WTC11 (cell line): ENCODE measurements at regions not wholly inside any gene's neighbourhood (a gene's known extent, or its start where the extent isn't known, plus 50 kb on each side); places are given as distances from the start of the nearest gene placed in this dataset.

Source experiments
- ATAC-seq: fragments of 200-7000 bp; cut with Tn5 transposase; 2 replicates; pipeline ENCODE4 v1.10.0; 2021; ENCODE audit warnings: mild to moderate bottlenecking, moderate library complexity
- CTCF ChIA-PET: fragments of 300-600 bp; sonication (Branson Sonifier 250); formaldehyde crosslinking; loops from one replicate; lab custom pipeline; 2021; ENCODE audit warnings: antibody characterized with exemption; lab: Charles Lee
- POLR2A ChIA-PET: fragments of 350-600 bp; sonication (Branson Sonifier 250); formaldehyde crosslinking; loops from one replicate; lab custom pipeline; 2021; ENCODE audit warnings: antibody characterized with exemption; lab: Charles Lee
- DNase-seq: peaks from one replicate; pipeline ENCODE4 v3.0.0; 2021; ENCODE audit warnings: low spot score
- H3K27ac Mint-ChIP-seq: 2 replicates; pipeline ENCODE4 v1.8.0; 2021; ENCODE audit warnings: mixed read lengths
- H3K27me3 Mint-ChIP-seq: 2 replicates; pipeline ENCODE4 v1.8.0; 2021; ENCODE audit warnings: low read depth, mild to moderate bottlenecking, moderate library complexity, mixed read lengths
- H3K36me3 Mint-ChIP-seq: 2 replicates; pipeline ENCODE4 v1.8.0; 2021; ENCODE audit warnings: mixed read lengths
- H3K4me1 Mint-ChIP-seq: 2 replicates; pipeline ENCODE4 v1.8.0; 2022; ENCODE audit warnings: mixed read lengths
- H3K4me3 Mint-ChIP-seq: 2 replicates; pipeline ENCODE4 v1.8.0; 2021; ENCODE audit warnings: mild to moderate bottlenecking, moderate library complexity, mixed read lengths
- H3K9me3 Mint-ChIP-seq: 2 replicates; pipeline ENCODE4 v1.8.0; 2021; ENCODE audit warnings: mixed read lengths
- ARID4B ChIP-seq: sonication (generic); formaldehyde crosslinking; IDR thresholded peaks from 2 replicates; pipeline ENCODE4 v1.8.0; 2023; ENCODE audit warnings: missing genetic modification reagents, mild to moderate bottlenecking, borderline replicate concordance
- CBFB ChIP-seq: sonication (generic); formaldehyde crosslinking; IDR thresholded peaks from 2 replicates; pipeline ENCODE4 v1.8.1; 2022; ENCODE audit warnings: mild to moderate bottlenecking, low read depth, missing genetic modification reagents
- FOXJ3 ChIP-seq: sonication (generic); formaldehyde crosslinking; IDR thresholded peaks from 2 replicates; pipeline ENCODE4 v1.9.0; 2021; ENCODE audit warnings: missing genetic modification reagents, mild to moderate bottlenecking, borderline replicate concordance
- FOXK1 ChIP-seq: sonication (generic); formaldehyde crosslinking; IDR thresholded peaks from 2 replicates; pipeline ENCODE4 v1.8.0; 2022; ENCODE audit warnings: mild to moderate bottlenecking, moderate library complexity, missing genetic modification reagents
- GABPB1 ChIP-seq: sonication (generic); formaldehyde crosslinking; IDR thresholded peaks from 2 replicates; pipeline ENCODE4 v1.8.1; 2023; ENCODE audit warnings: mild to moderate bottlenecking, missing genetic modification reagents
- MYBL2 ChIP-seq: sonication (generic); formaldehyde crosslinking; IDR thresholded peaks from 2 replicates; pipeline ENCODE4 v1.8.1; 2023; ENCODE audit warnings: mild to moderate bottlenecking, moderate library complexity, missing genetic modification reagents
- NR3C1 ChIP-seq: sonication (generic); formaldehyde crosslinking; conservative IDR thresholded peaks from 2 replicates; pipeline ENCODE4 v1.8.1; 2023; ENCODE audit warnings: low read depth, mild to moderate bottlenecking, missing genetic modification reagents
- SMAD3 ChIP-seq: sonication (generic); formaldehyde crosslinking; IDR thresholded peaks from 2 replicates; pipeline ENCODE4 v1.8.0; 2022; ENCODE audit warnings: missing genetic modification reagents, mild to moderate bottlenecking, borderline replicate concordance
- SOX15 ChIP-seq: fragments of 250-450 bp; sonication (Bioruptor Pico); IDR thresholded peaks from 2 replicates; pipeline ENCODE4 v1.9.0; 2021; ENCODE audit warnings: mild to moderate bottlenecking
- SP1 ChIP-seq: sonication (generic); formaldehyde crosslinking; conservative IDR thresholded peaks from 2 replicates; pipeline ENCODE4 v1.8.1; 2022; ENCODE audit warnings: missing genetic modification reagents
- ZMAT4 ChIP-seq: fragments of 250-450 bp; sonication (Bioruptor Pico); IDR thresholded peaks from 2 replicates; pipeline ENCODE4 v1.9.0; 2021; ENCODE audit warnings: mild to moderate bottlenecking
- ZNF138 ChIP-seq: sonication (generic); formaldehyde crosslinking; conservative IDR thresholded peaks from 2 replicates; pipeline ENCODE4 v1.8.1; 2022; ENCODE audit warnings: mild to moderate bottlenecking, moderate library complexity, missing genetic modification reagents
- ZNF263 ChIP-seq: sonication (generic); formaldehyde crosslinking; IDR thresholded peaks from 2 replicates; pipeline ENCODE4 v1.8.1; 2022; ENCODE audit warnings: low read depth, mild to moderate bottlenecking, moderate library complexity, missing genetic modification reagents
- ZNF396 ChIP-seq: fragments of 250-450 bp; sonication (Bioruptor Pico); IDR thresholded peaks from 2 replicates; pipeline ENCODE4 v1.8.0; 2021; ENCODE audit warnings: mild to moderate bottlenecking, moderate library complexity, borderline replicate concordance
- ZNF671 ChIP-seq: fragments of 250-450 bp; sonication (Bioruptor Pico); IDR thresholded peaks from 2 replicates; pipeline ENCODE4 v1.8.0; 2021; ENCODE audit warnings: mild to moderate bottlenecking
- ZSCAN18 ChIP-seq: fragments of 250-450 bp; sonication (Bioruptor Pico); IDR thresholded peaks from 2 replicates; pipeline ENCODE4 v2.1.2; 2022; ENCODE audit warnings: mild to moderate bottlenecking, moderate library complexity
- TF ChIP-seq, protein P1 (sequence below): sonication (generic); formaldehyde crosslinking; IDR thresholded peaks from 2 replicates; pipeline ENCODE4 v1.8.1; 2023; ENCODE audit warnings: mild to moderate bottlenecking, missing genetic modification reagents, moderate library complexity
- TF ChIP-seq, protein P2 (sequence below): sonication (generic); formaldehyde crosslinking; IDR thresholded peaks from 2 replicates; pipeline ENCODE4 v1.8.1; 2022; ENCODE audit warnings: mild to moderate bottlenecking, missing genetic modification reagents, moderate library complexity, borderline replicate concordance
- TF ChIP-seq, protein P3 (sequence below): sonication (generic); formaldehyde crosslinking; IDR thresholded peaks from 2 replicates; pipeline ENCODE4 v1.8.1; 2022; ENCODE audit warnings: mild to moderate bottlenecking, moderate library complexity, missing genetic modification reagents

DNA sequence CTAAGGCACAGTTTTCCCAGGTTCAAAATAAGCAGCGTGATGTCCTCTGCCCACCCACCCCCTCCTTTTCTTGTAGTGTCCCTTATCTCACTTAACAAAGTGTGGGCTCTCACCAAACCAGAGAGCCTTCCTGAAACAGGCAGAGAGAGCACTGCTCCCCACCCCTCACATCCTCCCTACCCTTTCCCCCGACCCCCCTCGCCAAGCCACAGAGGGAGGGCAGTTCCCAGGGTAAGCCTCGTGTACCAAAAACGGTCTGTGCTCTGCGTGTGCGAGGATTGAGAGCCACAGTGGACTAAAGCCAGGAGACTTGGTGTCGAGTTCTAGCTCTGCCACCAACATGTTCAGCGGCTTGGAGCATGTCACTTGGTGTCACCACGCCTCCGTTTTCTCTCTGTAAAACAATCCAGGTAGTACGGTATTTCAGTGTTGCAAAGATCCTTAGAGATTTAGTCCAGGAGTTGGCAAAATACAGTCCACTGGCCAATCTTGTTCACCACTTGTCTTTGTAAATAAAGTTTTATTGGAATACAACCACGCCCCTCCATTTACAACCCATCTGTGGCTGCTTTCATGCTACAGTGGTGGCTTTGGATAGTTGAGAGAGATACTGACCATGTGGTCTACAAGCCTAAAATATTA lies 249.9 kb downstream of the OPA1 start:
- peaks cover 20% of the 10 kb centered on the region for H3K4me1 Mint-ChIP-seq
- H3K27me3 Mint-ChIP-seq, result no peaks in the 10 kb centered on the region
- TF ChIP-seq FOXJ3 (no peak), SOX15 (CRISPR knock-in tag) (no peak), ZNF396 (CRISPR knock-in tag) (no peak), SMAD3 (CRISPR knock-in tag) (no peak)
- TF ChIP-seq, protein P1, sequence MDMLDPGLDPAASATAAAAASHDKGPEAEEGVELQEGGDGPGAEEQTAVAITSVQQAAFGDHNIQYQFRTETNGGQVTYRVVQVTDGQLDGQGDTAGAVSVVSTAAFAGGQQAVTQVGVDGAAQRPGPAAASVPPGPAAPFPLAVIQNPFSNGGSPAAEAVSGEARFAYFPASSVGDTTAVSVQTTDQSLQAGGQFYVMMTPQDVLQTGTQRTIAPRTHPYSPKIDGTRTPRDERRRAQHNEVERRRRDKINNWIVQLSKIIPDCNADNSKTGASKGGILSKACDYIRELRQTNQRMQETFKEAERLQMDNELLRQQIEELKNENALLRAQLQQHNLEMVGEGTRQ (CRISPR knock-in tag), result no peak
- TF ChIP-seq, protein P2, sequence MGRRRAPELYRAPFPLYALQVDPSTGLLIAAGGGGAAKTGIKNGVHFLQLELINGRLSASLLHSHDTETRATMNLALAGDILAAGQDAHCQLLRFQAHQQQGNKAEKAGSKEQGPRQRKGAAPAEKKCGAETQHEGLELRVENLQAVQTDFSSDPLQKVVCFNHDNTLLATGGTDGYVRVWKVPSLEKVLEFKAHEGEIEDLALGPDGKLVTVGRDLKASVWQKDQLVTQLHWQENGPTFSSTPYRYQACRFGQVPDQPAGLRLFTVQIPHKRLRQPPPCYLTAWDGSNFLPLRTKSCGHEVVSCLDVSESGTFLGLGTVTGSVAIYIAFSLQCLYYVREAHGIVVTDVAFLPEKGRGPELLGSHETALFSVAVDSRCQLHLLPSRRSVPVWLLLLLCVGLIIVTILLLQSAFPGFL, result no peak
- H3K4me3 Mint-ChIP-seq, result no peak overlapping the region
- no peaks in the 10 kb centered on the region for H3K36me3 Mint-ChIP-seq
- ATAC-seq, result no peak
- no peaks in the 10 kb centered on the region for H3K9me3 Mint-ChIP-seq
- no peak for DNase-seq
- POLR2A ChIA-PET, result no interaction called here
- H3K27ac Mint-ChIP-seq, result no peak overlapping the region
- CTCF ChIA-PET, result no interaction called here

- ChIA-PET CTCF (interaction anchor here (1.2 kb wide), 1 partner anchor 472 kb away, joined by 3 read pairs; no protein-coding TSS in a partner anchor), POLR2A (no interaction called here)
- Mint-ChIP-seq H3K27me3 (no peaks in the 10 kb centered on the region), H3K27ac (no peak overlapping the region), H3K4me3 (no peak overlapping the region), H3K36me3 (no peaks in the 10 kb centered on the region), H3K4me1 (peaks cover 20% of the 10 kb centered on the region), H3K9me3 (0 out of 2 replicates have a peak, but pooled peaks cover 4% of the 10 kb centered on the region)
- TF ChIP-seq SMAD3 (CRISPR knock-in tag), result no peak
- TF ChIP-seq ZNF138 (CRISPR knock-in tag), result no peak
- TF ChIP-seq CBFB (CRISPR knock-in tag), result no peak
- no peak for TF ChIP-seq MYBL2 (CRISPR knock-in tag)
- TF ChIP-seq FOXK1 (CRISPR knock-in tag), result no peak
- TF ChIP-seq NR3C1 (CRISPR knock-in tag), result no peak
- TF ChIP-seq ZMAT4, result no peak
- TF ChIP-seq ARID4B, result no peak
- TF ChIP-seq GABPB1 (CRISPR knock-in tag), result no peak
- TF ChIP-seq ZSCAN18 (CRISPR knock-in tag), result no peak
- no peak for TF ChIP-seq ZNF263 (CRISPR knock-in tag)
- TF ChIP-seq SP1 (CRISPR knock-in tag), result no peak
- TF ChIP-seq, protein P3, sequence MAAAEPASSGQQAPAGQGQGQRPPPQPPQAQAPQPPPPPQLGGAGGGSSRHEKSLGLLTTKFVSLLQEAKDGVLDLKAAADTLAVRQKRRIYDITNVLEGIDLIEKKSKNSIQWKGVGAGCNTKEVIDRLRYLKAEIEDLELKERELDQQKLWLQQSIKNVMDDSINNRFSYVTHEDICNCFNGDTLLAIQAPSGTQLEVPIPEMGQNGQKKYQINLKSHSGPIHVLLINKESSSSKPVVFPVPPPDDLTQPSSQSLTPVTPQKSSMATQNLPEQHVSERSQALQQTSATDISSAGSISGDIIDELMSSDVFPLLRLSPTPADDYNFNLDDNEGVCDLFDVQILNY (CRISPR knock-in tag), result no peak
- TF ChIP-seq ZNF671, result no peak
- no peak for ATAC-seq
- no peak for DNase-seq
Measured at GRCh38 chr3:193843474-193844301, 250.7 kb downstream of the OPA1 start.
